HCT116 (cell line): ENCODE measurements at regions not wholly inside any gene's neighbourhood (a gene's known extent, or its start where the extent isn't known, plus 50 kb on each side); places are given as distances from the start of the nearest gene placed in this dataset.

ENCODE experiments used
- ATAC-seq: fragments of 200-7000 bp; cut with Tn5 transposase; 2 replicates; pipeline ENCODE4 v1.9.1; 2020; ENCODE audit warnings: mild to moderate bottlenecking, moderate library complexity
- BruUV-seq: library from RNA; stranded (reverse); fragments of 400-500 nt; replicated peaks from 2 replicates; lab custom pipeline; 2021; lab: Mats Ljungman, UMichigan
- CTCF ChIA-PET: fragments of 300-600 bp; sonication (Branson Sonifier 250); formaldehyde crosslinking; loops from one replicate; lab custom pipeline; 2021; ENCODE audit warnings: antibody characterized with exemption; lab: Charles Lee
- POLR2A ChIA-PET: fragments of 300-600, 350-600 bp; sonication (Branson Sonifier 250); formaldehyde crosslinking; loops from one replicate; lab custom pipeline; 2021; ENCODE audit warnings: antibody characterized with exemption; lab: Charles Lee
- RAD21 ChIA-PET, 2 experiments: fragments of 300-600 bp; sonication (Branson Sonifier 250); formaldehyde crosslinking; loops; one replicate each; lab custom pipeline; 2023; ENCODE audit warnings: low total read pairs in 2 of 2; ENCODE audit not compliant: uncharacterized antibody in 2 of 2, unreplicated experiment in 2 of 2, low non-redundant PET in 1 of 2; lab: Charles Lee
- DNase-seq: peaks from one replicate; pipeline ENCODE4 v3.0.0-alpha.2; 2010; ENCODE audit warnings: low read depth, low spot score
- H2AFZ ChIP-seq: fragments of 200-600 bp; shearing (Covaris generic), sonication (generic); 2 replicates; pipeline ENCODE4 v1.6.1; 2017; ENCODE audit warnings: low read depth, mixed run types, mixed read lengths, antibody characterized with exemption, low read length; ENCODE audit not compliant: poor library complexity, severe bottlenecking
- H3K27ac ChIP-seq: 2 replicates; pipeline ENCODE4 v1.5.1; 2012; ENCODE audit warnings: low read depth, low read length
- H3K27me3 ChIP-seq: fragments of 200-600 bp; sonication (generic); 2 replicates; pipeline ENCODE4 v1.6.1; 2016; ENCODE audit warnings: mixed run types, low read length, mixed read lengths; ENCODE audit not compliant: insufficient read depth
- H3K36me3 ChIP-seq, 2 experiments: fragments of 200-500 bp in 1 of 2; fragments of 200-600 bp in 1 of 2; sonication (Bioruptor generic) in 1 of 2; sonication (generic) in 1 of 2; 2 replicates each; pipeline versions ENCODE4 v1.5.1 to v1.6.1; 2014 to 2016; ENCODE audit warnings: low read length in 2 of 2, inconsistent platforms in 1 of 2, mixed read lengths in 1 of 2, mixed run types in 1 of 2; ENCODE audit not compliant: insufficient read depth in 2 of 2, control insufficient read depth in 1 of 2
- H3K4me1 ChIP-seq, 2 experiments: fragments of 200-600 bp in 1 of 2; sonication (generic) in 1 of 2; 2 replicates each; pipeline versions ENCODE4 v1.5.1 to v1.6.1; 2012 to 2017; ENCODE audit warnings: low read length in 2 of 2, inconsistent platforms in 1 of 2, mild to moderate bottlenecking in 1 of 2, mixed read lengths in 1 of 2, mixed run types in 1 of 2, moderate library complexity in 1 of 2; ENCODE audit not compliant: insufficient read depth in 2 of 2, control insufficient read depth in 1 of 2
- H3K4me2 ChIP-seq: fragments of 200-600 bp; sonication (generic); 2 replicates; pipeline ENCODE4 v1.6.1; 2017; ENCODE audit warnings: mixed run types, low read length, mixed read lengths
- H3K4me3 ChIP-seq, 2 experiments: fragments of 200-600 bp in 1 of 2; sonication (generic) in 1 of 2; replicated peaks in 1 of 2; 2 replicates each; pipeline ENCODE4 v1.5.1; 2011 to 2016; ENCODE audit warnings: low read length in 2 of 2, control low read depth in 1 of 2, low read depth in 1 of 2, mild to moderate bottlenecking in 1 of 2, mixed read lengths in 1 of 2, mixed run types in 1 of 2
- H3K79me2 ChIP-seq: fragments of 200-600 bp; sonication (generic); 2 replicates; pipeline ENCODE4 v1.6.1; 2017; ENCODE audit warnings: mild to moderate bottlenecking, mixed run types, low read length, moderate library complexity, mixed read lengths; ENCODE audit not compliant: insufficient read depth
- H3K9ac ChIP-seq: fragments of 200-600 bp; sonication (generic); 2 replicates; pipeline ENCODE4 v1.6.1; 2016; ENCODE audit warnings: low read length, mixed read lengths
- H3K9me2 ChIP-seq: fragments of 200-600 bp; sonication (generic), shearing (Covaris generic); 2 replicates; pipeline ENCODE4 v1.6.1; 2017; ENCODE audit warnings: mixed run types, mild to moderate bottlenecking, moderate library complexity; ENCODE audit not compliant: insufficient read depth
- H3K9me3 ChIP-seq, 2 experiments: fragments of 200-500 bp in 1 of 2; fragments of 200-600 bp in 1 of 2; sonication (Bioruptor generic) in 1 of 2; sonication (generic) in 1 of 2; 2 replicates each; pipeline ENCODE4 v1.6.1; 2014 to 2017; ENCODE audit warnings: low read length in 2 of 2, mixed read lengths in 2 of 2, inconsistent platforms in 1 of 2, low read depth in 1 of 2, mild to moderate bottlenecking in 1 of 2, mixed run types in 1 of 2, moderate library complexity in 1 of 2; ENCODE audit not compliant: control insufficient read depth in 1 of 2, insufficient read depth in 1 of 2
- H4K20me1 ChIP-seq: fragments of 200-600 bp; sonication (generic), shearing (Covaris generic); 2 replicates; pipeline ENCODE4 v1.6.1; 2017; ENCODE audit warnings: mixed run types, mild to moderate bottlenecking, moderate library complexity; ENCODE audit not compliant: insufficient read depth
- CBX3 ChIP-seq: IDR thresholded peaks from 2 replicates; pipeline ENCODE4 v1.6.1; 2012; ENCODE audit warnings: low read depth
- CEBPB ChIP-seq: IDR thresholded peaks from 2 replicates; pipeline ENCODE4 v1.6.1; 2012; ENCODE audit warnings: low read depth
- ELF1 ChIP-seq: IDR thresholded peaks from 2 replicates; pipeline ENCODE4 v1.6.1; 2012; ENCODE audit warnings: low read depth, borderline replicate concordance
- EZH2phosphoT487 ChIP-seq: fragments of 200-600 bp; IDR thresholded peaks from 2 replicates; pipeline ENCODE4 v1.6.1; 2018; ENCODE audit warnings: antibody characterized with exemption, borderline replicate concordance
- FOSL1 ChIP-seq: IDR thresholded peaks from 2 replicates; pipeline ENCODE4 v1.6.1; 2012; ENCODE audit warnings: low read depth
- SIN3A ChIP-seq: IDR thresholded peaks from 2 replicates; pipeline ENCODE4 v1.6.1; 2012; ENCODE audit warnings: low read depth
- SP1 ChIP-seq: IDR thresholded peaks from 2 replicates; pipeline ENCODE4 v1.6.1; 2012; ENCODE audit warnings: low read depth
- SRF ChIP-seq: IDR thresholded peaks from 2 replicates; pipeline ENCODE4 v1.6.1; 2012; ENCODE audit warnings: low read depth
- YY1 ChIP-seq: IDR thresholded peaks from 2 replicates; pipeline ENCODE4 v1.6.1; 2011; ENCODE audit warnings: low read length, low read depth, moderate library complexity, mild to moderate bottlenecking; ENCODE audit not compliant: insufficient replicate concordance; ENCODE audit errors: extremely low read depth
- ZFX ChIP-seq: fragments of 450-650 bp; IDR thresholded peaks from 2 replicates; pipeline ENCODE4 v1.6.1; 2017
- ZNF274 ChIP-seq: fragments of 200-500 bp; sonication (Bioruptor generic); IDR thresholded peaks from 2 replicates; pipeline ENCODE4 v1.6.1; 2014; ENCODE audit warnings: mild to moderate bottlenecking, low read depth, low read length, inconsistent platforms
- intact Hi-C: fragments of 100-400 bp; cut with micrococcal nuclease; formaldehyde crosslinking; loops from 2 replicates; pipeline ENCODE4 v1.10.0; 2022
- TF ChIP-seq, protein P1 (sequence below), 3 experiments: fragments of 200-600 bp in 1 of 3; sonication (generic) in 1 of 3; IDR thresholded peaks in 2 of 3; conservative IDR thresholded peaks in 1 of 3; 2 replicates each; pipeline ENCODE4 v1.5.1; 2012 to 2017; ENCODE audit warnings: low read depth in 2 of 3, low read length in 2 of 3, antibody characterized with exemption in 1 of 3, borderline replicate concordance in 1 of 3, control low read depth in 1 of 3, mild to moderate bottlenecking in 1 of 3, mixed read lengths in 1 of 3, mixed run types in 1 of 3, moderate library complexity in 1 of 3; ENCODE audit not compliant: insufficient read depth in 1 of 3
- TF ChIP-seq, protein P2 (sequence below): IDR thresholded peaks from 2 replicates; pipeline ENCODE4 v1.6.1; 2012
- TF ChIP-seq, protein P3 (sequence below): IDR thresholded peaks from 2 replicates; pipeline ENCODE4 v1.6.1; 2011; ENCODE audit warnings: mild to moderate bottlenecking, low read length, moderate library complexity; ENCODE audit not compliant: insufficient replicate concordance; ENCODE audit errors: extremely low read depth

DNA sequence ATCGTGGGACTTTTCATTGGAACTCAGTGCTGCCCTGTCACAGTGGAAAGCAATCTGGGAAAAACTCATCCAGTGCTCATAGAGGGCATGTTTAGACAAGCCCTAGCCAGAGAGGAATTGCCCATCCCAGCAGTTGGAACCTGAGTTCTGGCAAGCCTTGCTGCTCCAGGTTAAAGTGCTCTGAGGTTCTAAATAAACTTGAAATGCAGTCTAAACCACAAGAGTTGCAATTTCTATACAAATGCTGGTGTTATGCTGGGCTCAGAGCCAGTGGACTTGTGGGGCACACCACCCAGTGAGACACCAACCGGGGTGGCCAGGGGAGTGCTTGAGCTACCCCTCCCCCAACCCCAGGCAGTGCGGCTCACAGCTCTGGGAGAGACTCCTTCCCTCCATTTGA lies 142.8 kb upstream of the PPP1R2C start (continued):
- TF ChIP-seq, protein P1, sequence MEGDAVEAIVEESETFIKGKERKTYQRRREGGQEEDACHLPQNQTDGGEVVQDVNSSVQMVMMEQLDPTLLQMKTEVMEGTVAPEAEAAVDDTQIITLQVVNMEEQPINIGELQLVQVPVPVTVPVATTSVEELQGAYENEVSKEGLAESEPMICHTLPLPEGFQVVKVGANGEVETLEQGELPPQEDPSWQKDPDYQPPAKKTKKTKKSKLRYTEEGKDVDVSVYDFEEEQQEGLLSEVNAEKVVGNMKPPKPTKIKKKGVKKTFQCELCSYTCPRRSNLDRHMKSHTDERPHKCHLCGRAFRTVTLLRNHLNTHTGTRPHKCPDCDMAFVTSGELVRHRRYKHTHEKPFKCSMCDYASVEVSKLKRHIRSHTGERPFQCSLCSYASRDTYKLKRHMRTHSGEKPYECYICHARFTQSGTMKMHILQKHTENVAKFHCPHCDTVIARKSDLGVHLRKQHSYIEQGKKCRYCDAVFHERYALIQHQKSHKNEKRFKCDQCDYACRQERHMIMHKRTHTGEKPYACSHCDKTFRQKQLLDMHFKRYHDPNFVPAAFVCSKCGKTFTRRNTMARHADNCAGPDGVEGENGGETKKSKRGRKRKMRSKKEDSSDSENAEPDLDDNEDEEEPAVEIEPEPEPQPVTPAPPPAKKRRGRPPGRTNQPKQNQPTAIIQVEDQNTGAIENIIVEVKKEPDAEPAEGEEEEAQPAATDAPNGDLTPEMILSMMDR (IDR thresholded peaks at IDR 0.05 in 2 of 3, conservative IDR thresholded peaks at IDR 0.05 in 1 of 3; ENCODE audit: borderline replicate concordance in 1 of 3, insufficient read depth in 1 of 3, low read depth in 2 of 3, low read length in 2 of 3) = no peak
- TF ChIP-seq, protein P2, sequence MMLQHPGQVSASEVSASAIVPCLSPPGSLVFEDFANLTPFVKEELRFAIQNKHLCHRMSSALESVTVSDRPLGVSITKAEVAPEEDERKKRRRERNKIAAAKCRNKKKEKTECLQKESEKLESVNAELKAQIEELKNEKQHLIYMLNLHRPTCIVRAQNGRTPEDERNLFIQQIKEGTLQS = no peak
- no peak for TF ChIP-seq SIN3A
- TF ChIP-seq SP1 = no peak
- TF ChIP-seq ELF1 = no peak
- TF ChIP-seq CBX3 = no peak
- no peak for TF ChIP-seq YY1
- TF ChIP-seq ZNF274 = no peak
- no peak for TF ChIP-seq EZH2phosphoT487

DNA sequence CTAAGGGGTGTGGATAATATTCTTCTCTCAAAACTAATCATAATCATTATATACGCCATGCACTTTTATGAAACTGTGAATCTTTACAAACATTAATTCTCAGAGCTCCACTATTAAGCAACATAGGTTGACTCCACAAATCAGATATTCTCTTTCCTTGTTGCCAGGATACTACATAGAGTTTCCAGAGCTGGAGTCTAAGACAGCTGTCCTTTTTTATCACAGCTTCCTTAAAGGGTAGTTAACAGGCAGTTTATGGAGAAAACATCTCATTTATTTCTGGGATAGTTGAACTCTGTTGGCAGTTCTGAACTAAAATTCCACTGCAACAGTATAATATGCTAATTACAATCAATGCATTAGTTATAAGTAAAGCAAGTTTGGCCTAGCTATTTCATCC lies 152.1 kb upstream of the PPP1R2C start:
- TF ChIP-seq CBX3 (no peak), SRF (no peak), CEBPB (no peak), FOSL1 (no peak), ZFX (no peak)
- TF ChIP-seq, protein P3, sequence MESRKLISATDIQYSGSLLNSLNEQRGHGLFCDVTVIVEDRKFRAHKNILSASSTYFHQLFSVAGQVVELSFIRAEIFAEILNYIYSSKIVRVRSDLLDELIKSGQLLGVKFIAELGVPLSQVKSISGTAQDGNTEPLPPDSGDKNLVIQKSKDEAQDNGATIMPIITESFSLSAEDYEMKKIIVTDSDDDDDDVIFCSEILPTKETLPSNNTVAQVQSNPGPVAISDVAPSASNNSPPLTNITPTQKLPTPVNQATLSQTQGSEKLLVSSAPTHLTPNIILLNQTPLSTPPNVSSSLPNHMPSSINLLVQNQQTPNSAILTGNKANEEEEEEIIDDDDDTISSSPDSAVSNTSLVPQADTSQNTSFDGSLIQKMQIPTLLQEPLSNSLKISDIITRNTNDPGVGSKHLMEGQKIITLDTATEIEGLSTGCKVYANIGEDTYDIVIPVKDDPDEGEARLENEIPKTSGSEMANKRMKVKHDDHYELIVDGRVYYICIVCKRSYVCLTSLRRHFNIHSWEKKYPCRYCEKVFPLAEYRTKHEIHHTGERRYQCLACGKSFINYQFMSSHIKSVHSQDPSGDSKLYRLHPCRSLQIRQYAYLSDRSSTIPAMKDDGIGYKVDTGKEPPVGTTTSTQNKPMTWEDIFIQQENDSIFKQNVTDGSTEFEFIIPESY = no peak
- Histone ChIP-seq H3K4me2 (no peak overlapping the region), H3K9me2 (no peaks in the 10 kb centered on the region), H3K27ac (no peak overlapping the region), H3K27me3 (no peaks in the 10 kb centered on the region), H2AFZ (no peak overlapping the region), H3K4me1 (no peaks in the 10 kb centered on the region), H3K79me2 (no peaks in the 10 kb centered on the region), H4K20me1 (no peaks in the 10 kb centered on the region), H3K36me3 (no peaks in the 10 kb centered on the region), H3K9ac (no peak overlapping the region), H3K4me3 (no peak overlapping the region), H3K9me3 (no peaks in the 10 kb centered on the region)
- RAD21 ChIA-PET = no interaction called here
- DNase-seq (no peak), ATAC-seq (no peak)
- CTCF ChIA-PET = no interaction called here
- BruUV-seq = no TSS peak
- intact Hi-C loops = no loop called here
- POLR2A ChIA-PET = no interaction called here
